ENCODE measurements at regions not wholly inside any gene's neighbourhood (a gene's known extent, or its start where the extent isn't known, plus 50 kb on each side); places are given as distances from the start of the nearest gene placed in this dataset.
A peak's percentile ranks its signal among the peaks of the same experiment; 100 is the strongest.

- DNase-seq (ENCODE audit: low read depth): no peak
Measured at GRCh38 chr18:26700728-26701127, 152.4 kb upstream of the KCTD1 start.

- no peak for DNase-seq (ENCODE audit: low read depth)
Measured at GRCh38 chr18:26700201-26700600, 151.8 kb upstream of the KCTD1 start.

GRCh38 chr18:26697186-26697884, 149.0 kb upstream of the KCTD1 start:
- no peak for DNase-seq (ENCODE audit: low read depth)

- DNase-seq (ENCODE audit: low read depth): no peak
Measured at GRCh38 chr18:26696786-26697185, 148.4 kb upstream of the KCTD1 start.

GRCh38 chr18:26696308-26696707, 148.0 kb upstream of the KCTD1 start:
- no peak for DNase-seq (ENCODE audit: low read depth)

- DNase-seq (ENCODE audit: low read depth): no peak
Measured at GRCh38 chr18:26689226-26689879, 141.0 kb upstream of the KCTD1 start.

GRCh38 chr18:26686532-26686931, 138.2 kb upstream of the KCTD1 start:
- DNase-seq (ENCODE audit: low read depth): no peak

GRCh38 chr18:26685438-26686157, 137.2 kb upstream of the KCTD1 start:
- DNase-seq (ENCODE audit: low read depth): no peak

GRCh38 chr18:26677957-26678356, 129.6 kb upstream of the KCTD1 start:
- DNase-seq (ENCODE audit: low read depth): no peak

- no peak for DNase-seq (ENCODE audit: low read depth)
Measured at GRCh38 chr18:26667046-26667445, 118.7 kb upstream of the KCTD1 start.

- no peak for DNase-seq (ENCODE audit: low read depth)
Measured at GRCh38 chr18:26662996-26663395, 114.6 kb upstream of the KCTD1 start.

GRCh38 chr18:26657631-26658581, 109.6 kb upstream of the KCTD1 start:
- no peak for DNase-seq (ENCODE audit: low read depth)

- peak; percentile 24 for DNase-seq (ENCODE audit: low read depth)
Measured at GRCh38 chr18:26656944-26657536, 108.7 kb upstream of the KCTD1 start.

- DNase-seq (ENCODE audit: low read depth): no peak
Measured at GRCh38 chr18:26656431-26656943, 108.1 kb upstream of the KCTD1 start.

- no peak for DNase-seq (ENCODE audit: low read depth)
Measured at GRCh38 chr18:26655525-26656430, 107.4 kb upstream of the KCTD1 start.

GRCh38 chr18:26654616-26655524, 106.5 kb upstream of the KCTD1 start:
- DNase-seq (ENCODE audit: low read depth): no peak

- no peak for DNase-seq (ENCODE audit: low read depth)
Measured at GRCh38 chr18:26653943-26654615, 105.7 kb upstream of the KCTD1 start.

GRCh38 chr18:26652501-26652900, 104.1 kb upstream of the KCTD1 start:
- DNase-seq (ENCODE audit: low read depth): no peak

Data from fibroblast of the conjunctiva (primary cell).